DOHH2 (cell line): ENCODE measurements at regions not wholly inside any gene's neighbourhood (a gene's known extent, or its start where the extent isn't known, plus 50 kb on each side); places are given as distances from the start of the nearest gene placed in this dataset.

Experiments
- H3F3A ChIP-seq: fragments of 200-600 bp; sonication (generic), shearing (Covaris generic); 2 replicates; pipeline ENCODE4 v1.6.0; 2016; ENCODE audit warnings: antibody characterized with exemption, mild to moderate bottlenecking; ENCODE audit not compliant: control insufficient read depth, insufficient read depth
- H3K27ac ChIP-seq: fragments of 200-600 bp; sonication (generic); 2 replicates; pipeline ENCODE4 v1.5.1; 2014; ENCODE audit warnings: low read depth, mild to moderate bottlenecking, low read length, moderate library complexity
- H3K27me3 ChIP-seq: fragments of 200-600 bp; sonication (generic); 2 replicates; pipeline ENCODE4 v1.6.1; 2014; ENCODE audit warnings: mild to moderate bottlenecking, low read length, mixed read lengths; ENCODE audit not compliant: control insufficient read depth
- H3K36me3 ChIP-seq: fragments of 200-600 bp; sonication (generic); 2 replicates; pipeline ENCODE4 v1.6.1; 2014; ENCODE audit warnings: mild to moderate bottlenecking, low read length, moderate library complexity, mixed read lengths; ENCODE audit not compliant: control insufficient read depth
- H3K4me1 ChIP-seq: fragments of 200-600 bp; sonication (generic); 2 replicates; pipeline ENCODE4 v1.6.1; 2014; ENCODE audit warnings: mild to moderate bottlenecking, low read length, mixed read lengths; ENCODE audit not compliant: control insufficient read depth
- H3K4me2 ChIP-seq: fragments of 200-600 bp; sonication (generic); 2 replicates; pipeline ENCODE4 v1.6.0; 2014; ENCODE audit warnings: mild to moderate bottlenecking, low read length, moderate library complexity
- H3K4me3 ChIP-seq: fragments of 200-600 bp; sonication (generic); 2 replicates; pipeline ENCODE4 v1.5.1; 2014; ENCODE audit warnings: mild to moderate bottlenecking, low read length, mixed read lengths
- H3K79me2 ChIP-seq: fragments of 200-600 bp; sonication (generic); 2 replicates; pipeline ENCODE4 v1.6.1; 2014; ENCODE audit warnings: mild to moderate bottlenecking, low read length, mixed read lengths; ENCODE audit not compliant: control insufficient read depth
- H3K9me2 ChIP-seq: fragments of 200-600 bp; sonication (generic); replicated peaks from 2 replicates; pipeline ENCODE4 v1.6.1; 2014; ENCODE audit warnings: mild to moderate bottlenecking, low read length, mixed read lengths; ENCODE audit not compliant: control insufficient read depth
- H3K9me3 ChIP-seq: fragments of 200-600 bp; sonication (generic); 2 replicates; pipeline ENCODE4 v1.6.1; 2014; ENCODE audit warnings: antibody characterized with exemption, low read length, mixed read lengths; ENCODE audit not compliant: control insufficient read depth, insufficient read depth
- H4K20me1 ChIP-seq: fragments of 200-600 bp; sonication (generic); 2 replicates; pipeline ENCODE4 v1.6.0; 2014; ENCODE audit warnings: low read depth, mild to moderate bottlenecking, antibody characterized with exemption, low read length, moderate library complexity; ENCODE audit not compliant: control insufficient read depth, insufficient read depth
- EZH2phosphoT487 ChIP-seq: fragments of 200-600 bp; sonication (generic); IDR thresholded peaks from 2 replicates; pipeline ENCODE4 v1.6.1; 2017; ENCODE audit warnings: borderline replicate concordance, mild to moderate bottlenecking, antibody characterized with exemption, low read length, moderate library complexity, mixed read lengths
- TF ChIP-seq, protein P1 (sequence below): fragments of 200-600 bp; sonication (generic); IDR thresholded peaks from one replicate; pipeline ENCODE4 v1.5.1; 2014; ENCODE audit warnings: antibody characterized with exemption, mild to moderate bottlenecking, low read depth, low read length; ENCODE audit not compliant: poor library complexity, severe bottlenecking

DNA sequence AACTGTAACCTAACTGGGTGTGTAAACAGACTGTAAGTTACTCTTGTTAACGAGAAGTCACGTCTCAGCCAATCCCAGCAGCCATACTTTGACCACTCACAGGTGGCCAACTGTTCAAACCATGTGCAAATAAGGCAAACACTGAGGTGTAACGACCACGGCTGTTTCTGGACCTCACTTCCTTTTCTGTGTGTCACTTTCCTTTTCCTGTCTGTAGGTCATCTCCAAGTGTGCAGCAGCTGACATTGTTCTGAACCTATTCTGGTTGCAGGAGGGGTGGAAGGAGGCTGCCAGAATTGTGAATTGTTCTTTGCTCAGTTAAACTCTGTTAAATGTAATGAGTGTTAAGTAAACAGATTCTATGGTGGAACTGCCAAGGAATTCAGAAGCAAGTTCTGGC is 627.4 kb downstream of the KCNJ2 start:
- TF ChIP-seq, protein P1, sequence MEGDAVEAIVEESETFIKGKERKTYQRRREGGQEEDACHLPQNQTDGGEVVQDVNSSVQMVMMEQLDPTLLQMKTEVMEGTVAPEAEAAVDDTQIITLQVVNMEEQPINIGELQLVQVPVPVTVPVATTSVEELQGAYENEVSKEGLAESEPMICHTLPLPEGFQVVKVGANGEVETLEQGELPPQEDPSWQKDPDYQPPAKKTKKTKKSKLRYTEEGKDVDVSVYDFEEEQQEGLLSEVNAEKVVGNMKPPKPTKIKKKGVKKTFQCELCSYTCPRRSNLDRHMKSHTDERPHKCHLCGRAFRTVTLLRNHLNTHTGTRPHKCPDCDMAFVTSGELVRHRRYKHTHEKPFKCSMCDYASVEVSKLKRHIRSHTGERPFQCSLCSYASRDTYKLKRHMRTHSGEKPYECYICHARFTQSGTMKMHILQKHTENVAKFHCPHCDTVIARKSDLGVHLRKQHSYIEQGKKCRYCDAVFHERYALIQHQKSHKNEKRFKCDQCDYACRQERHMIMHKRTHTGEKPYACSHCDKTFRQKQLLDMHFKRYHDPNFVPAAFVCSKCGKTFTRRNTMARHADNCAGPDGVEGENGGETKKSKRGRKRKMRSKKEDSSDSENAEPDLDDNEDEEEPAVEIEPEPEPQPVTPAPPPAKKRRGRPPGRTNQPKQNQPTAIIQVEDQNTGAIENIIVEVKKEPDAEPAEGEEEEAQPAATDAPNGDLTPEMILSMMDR = no peak
- no peak for TF ChIP-seq EZH2phosphoT487
- peaks cover 10% of the 10 kb centered on the region for H3K9me3 ChIP-seq
- H3F3A ChIP-seq = no peaks in the 10 kb centered on the region
- H3K9me2 ChIP-seq = no peaks in the 10 kb centered on the region
- H3K79me2 ChIP-seq = no peaks in the 10 kb centered on the region
- H3K27ac ChIP-seq = no peak overlapping the region
- no peaks in the 10 kb centered on the region for H3K36me3 ChIP-seq
- H3K27me3 ChIP-seq = no peaks in the 10 kb centered on the region
- peaks cover 8% of the 10 kb centered on the region for H3K4me1 ChIP-seq
- no peaks in the 10 kb centered on the region for H4K20me1 ChIP-seq
- H3K4me3 ChIP-seq = peak overlapping the region; percentile 1; the same call in 1 of the 2 replicates
- H3K4me2 ChIP-seq = 0 out of 2 replicates have a peak overlapping the region, but pooled peaks have one; percentile 16

- Histone ChIP-seq H3K4me2 (0 out of 2 replicates have a peak overlapping the region, but pooled peaks have one; percentile 0), H3K9me2 (no peaks in the 10 kb centered on the region), H3K4me1 (peaks cover 8% of the 10 kb centered on the region), H3K36me3 (no peaks in the 10 kb centered on the region), H3K27ac (no peak overlapping the region), H3K27me3 (no peaks in the 10 kb centered on the region), H4K20me1 (no peaks in the 10 kb centered on the region), H3F3A (no peaks in the 10 kb centered on the region), H3K9me3 (peaks cover 10% of the 10 kb centered on the region), H3K4me3 (peak overlapping the region; percentile 1; the same call in 1 of the 2 replicates), H3K79me2 (no peaks in the 10 kb centered on the region)
- TF ChIP-seq EZH2phosphoT487 = no peak
- TF ChIP-seq, protein P1 = no peak
These were observed 627.8 kb downstream of the KCNJ2 start for GRCh38 chr17:70797166-70797565.

DNA sequence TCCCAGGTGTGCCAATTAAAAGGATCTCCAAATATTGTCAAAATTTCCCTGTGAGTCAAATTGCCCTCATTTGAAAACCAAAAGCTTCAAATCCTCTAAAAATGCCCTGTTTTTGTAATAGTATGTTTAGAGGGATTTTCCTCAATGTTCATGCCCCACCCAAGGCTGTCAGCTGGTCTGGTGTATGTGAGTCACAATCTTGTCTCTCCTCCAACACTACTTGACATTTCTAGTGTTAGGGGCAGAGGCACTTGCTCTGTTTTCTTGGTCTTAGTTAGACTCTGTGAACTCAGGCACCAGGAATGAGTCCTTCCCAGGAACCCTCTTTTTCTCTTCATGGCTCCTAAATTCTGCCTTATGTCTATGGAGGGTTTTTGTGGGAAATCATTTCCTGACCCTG is 634.8 kb downstream of the KCNJ2 start:
- Histone ChIP-seq H3K9me3 (no peaks in the 10 kb centered on the region), H3K4me3 (no peak overlapping the region), H3K79me2 (no peaks in the 10 kb centered on the region), H3F3A (no peaks in the 10 kb centered on the region), H3K9me2 (no peaks in the 10 kb centered on the region), H3K27me3 (no peaks in the 10 kb centered on the region), H3K4me1 (no peaks in the 10 kb centered on the region), H3K27ac (no peak overlapping the region), H3K4me2 (no peak overlapping the region), H3K36me3 (no peaks in the 10 kb centered on the region), H4K20me1 (no peaks in the 10 kb centered on the region)
- no peak for TF ChIP-seq EZH2phosphoT487
- TF ChIP-seq, protein P1 = no peak
